Keratinocyte (primary cell): ENCODE measurements at regions not wholly inside any gene's neighbourhood (a gene's known extent, or its start where the extent isn't known, plus 50 kb on each side); places are given as distances from the start of the nearest gene placed in this dataset.
"Not testable (repeated sequence)": the region's sequence is repeated elsewhere in the genome, so short reads cannot be mapped to it uniquely, and the experiment has no call there.

Experiments
- DNase-seq: peaks from one replicate; pipeline ENCODE4 v3.0.0-alpha.2; 2011; ENCODE audit warnings: low read depth, missing footprints, low spot score
- FAIRE-seq: peaks from 2 replicates; lab custom pipeline; 2011; peaks lifted over from hg19 to GRCh38; lab: Jason Lieb, UNC
- H2AFZ ChIP-seq: 2 replicates; pipeline ENCODE4 v1.6.0; 2012; ENCODE audit warnings: low read length, control low read depth, inconsistent platforms; ENCODE audit not compliant: control insufficient read depth
- H3K27ac ChIP-seq: 2 replicates; pipeline ENCODE4 v1.5.1; 2011; ENCODE audit warnings: low read length; ENCODE audit not compliant: control insufficient read depth, insufficient read depth
- H3K27me3 ChIP-seq: 3 replicates; pipeline ENCODE4 v1.6.0; 2011; ENCODE audit warnings: low read length; ENCODE audit not compliant: control insufficient read depth, insufficient read depth; ENCODE audit errors: extremely low read depth
- H3K36me3 ChIP-seq, 2 experiments: 2 replicates in 1 of 2; 3 replicates in 1 of 2; pipeline ENCODE4 v1.5.1; 2011; ENCODE audit warnings: low read length in 2 of 2, mild to moderate bottlenecking in 1 of 2; ENCODE audit not compliant: control insufficient read depth in 2 of 2, insufficient read depth in 2 of 2; ENCODE audit errors: extremely low read depth in 1 of 2
- H3K4me1 ChIP-seq: 3 replicates; pipeline ENCODE4 v1.5.1; 2011; ENCODE audit warnings: low read length; ENCODE audit not compliant: control insufficient read depth, insufficient read depth; ENCODE audit errors: extremely low read depth
- H3K4me2 ChIP-seq: 3 replicates; pipeline ENCODE4 v1.6.0; 2011; ENCODE audit warnings: low read depth, low read length; ENCODE audit not compliant: control insufficient read depth, insufficient read depth; ENCODE audit errors: extremely low read depth
- H3K4me3 ChIP-seq, 3 experiments: fragments of 200-600 bp in 1 of 3; sonication (generic) in 1 of 3; 2 replicates in 2 of 3; 3 replicates in 1 of 3; pipeline ENCODE4 v1.5.1; 2011 to 2016; ENCODE audit warnings: low read length in 3 of 3, mild to moderate bottlenecking in 3 of 3, control low read depth in 2 of 3, inconsistent platforms in 1 of 3, low read depth in 1 of 3, mixed read lengths in 1 of 3, mixed run types in 1 of 3, moderate library complexity in 1 of 3; ENCODE audit not compliant: control insufficient read depth in 2 of 3, insufficient read depth in 2 of 3; ENCODE audit errors: extremely low read depth in 1 of 3
- H3K79me2 ChIP-seq: 2 replicates; pipeline ENCODE4 v1.6.0; 2012; ENCODE audit warnings: low read length; ENCODE audit not compliant: control insufficient read depth, insufficient read depth
- H3K9ac ChIP-seq: 3 replicates; pipeline ENCODE4 v1.6.0; 2011; ENCODE audit warnings: low read length; ENCODE audit not compliant: control insufficient read depth, insufficient read depth; ENCODE audit errors: extremely low read depth
- H3K9me1 ChIP-seq: 3 replicates; pipeline ENCODE4 v1.6.0; 2011; ENCODE audit warnings: low read length; ENCODE audit not compliant: control insufficient read depth, insufficient read depth; ENCODE audit errors: extremely low read depth
- H3K9me3 ChIP-seq: 2 replicates; pipeline ENCODE4 v1.5.1; 2012; ENCODE audit warnings: low read depth, low read length; ENCODE audit not compliant: control insufficient read depth
- H4K20me1 ChIP-seq: 3 replicates; pipeline ENCODE4 v1.6.0; 2011; ENCODE audit warnings: low read length; ENCODE audit not compliant: control insufficient read depth, insufficient read depth; ENCODE audit errors: extremely low read depth
- EZH2 ChIP-seq: IDR thresholded peaks from one replicate; pipeline ENCODE4 v1.6.1; 2012; ENCODE audit warnings: inconsistent platforms, mild to moderate bottlenecking, low read length, moderate library complexity
- dilution Hi-C: fragments of 300-500 bp; cut with MboI; formaldehyde crosslinking; loops from one replicate; pipeline ENCODE4 v1.7.0; 2020; ENCODE audit warnings: low sequenced_read_pairs; ENCODE audit not compliant: extremely low pct_ligation_motif_present
- TF ChIP-seq, protein P1 (sequence below), 3 experiments: IDR thresholded peaks in 1 of 3; conservative IDR thresholded peaks in 1 of 3; optimal IDR thresholded peaks in 1 of 3; 2 replicates in 2 of 3; 3 replicates in 1 of 3; pipeline versions ENCODE3 to v1.5.1; 2011; ENCODE audit warnings: low read length in 3 of 3, mild to moderate bottlenecking in 3 of 3, moderate library complexity in 2 of 3, control low read depth in 1 of 3, inconsistent platforms in 1 of 3; ENCODE audit not compliant: insufficient read depth in 2 of 3; ENCODE audit errors: extremely low read depth in 1 of 3

DNA sequence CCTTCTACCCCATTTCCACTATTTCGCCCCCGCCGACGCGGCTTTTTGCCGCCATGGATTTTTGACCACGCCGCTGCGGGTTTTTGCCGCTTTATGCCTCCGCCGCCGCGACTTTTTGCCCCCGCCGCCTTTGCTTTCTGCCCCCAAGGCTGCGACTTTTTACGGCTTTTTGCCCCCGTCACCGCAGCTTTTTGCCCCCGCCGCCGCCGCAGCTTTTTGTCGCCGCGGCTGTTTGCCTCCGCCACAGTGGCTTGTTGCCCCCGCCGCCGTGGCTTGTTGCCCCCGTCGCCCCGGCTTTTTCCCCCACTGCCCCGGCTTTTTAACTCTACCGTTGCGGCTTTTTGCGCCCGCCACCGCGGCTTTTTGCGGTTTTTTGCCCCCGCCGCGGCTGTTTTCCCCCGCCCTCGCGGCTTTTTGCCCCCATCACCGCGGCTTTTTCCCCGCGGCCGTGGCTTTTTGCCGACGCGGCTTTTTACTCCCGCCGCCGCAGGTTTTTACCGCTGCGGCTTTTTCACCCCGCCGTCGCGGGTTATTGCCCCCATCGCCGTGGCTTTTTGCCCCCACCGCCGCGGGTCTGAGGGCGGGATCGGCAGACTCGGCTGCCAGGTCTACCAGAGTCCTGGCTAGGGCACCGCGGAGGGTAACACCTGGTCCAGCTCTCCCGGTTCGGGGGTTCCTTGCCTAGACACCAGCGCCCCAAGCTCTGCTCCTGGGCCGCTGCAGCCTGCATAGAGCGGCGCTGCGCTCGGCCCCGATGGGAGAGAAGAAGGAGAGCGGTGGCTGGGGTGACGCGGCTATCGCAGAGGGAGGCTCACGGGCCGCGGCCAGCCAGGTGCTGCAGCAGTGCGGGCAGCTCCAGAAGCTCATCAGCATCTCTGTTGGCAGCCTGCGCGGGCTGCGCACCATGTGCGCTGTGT is 562.7 kb upstream of the WSB1 start:
- no peaks in the 10 kb centered on the region for H3K36me3 ChIP-seq
- H3K9me1 ChIP-seq = no peaks in the 10 kb centered on the region
- TF ChIP-seq, protein P1, sequence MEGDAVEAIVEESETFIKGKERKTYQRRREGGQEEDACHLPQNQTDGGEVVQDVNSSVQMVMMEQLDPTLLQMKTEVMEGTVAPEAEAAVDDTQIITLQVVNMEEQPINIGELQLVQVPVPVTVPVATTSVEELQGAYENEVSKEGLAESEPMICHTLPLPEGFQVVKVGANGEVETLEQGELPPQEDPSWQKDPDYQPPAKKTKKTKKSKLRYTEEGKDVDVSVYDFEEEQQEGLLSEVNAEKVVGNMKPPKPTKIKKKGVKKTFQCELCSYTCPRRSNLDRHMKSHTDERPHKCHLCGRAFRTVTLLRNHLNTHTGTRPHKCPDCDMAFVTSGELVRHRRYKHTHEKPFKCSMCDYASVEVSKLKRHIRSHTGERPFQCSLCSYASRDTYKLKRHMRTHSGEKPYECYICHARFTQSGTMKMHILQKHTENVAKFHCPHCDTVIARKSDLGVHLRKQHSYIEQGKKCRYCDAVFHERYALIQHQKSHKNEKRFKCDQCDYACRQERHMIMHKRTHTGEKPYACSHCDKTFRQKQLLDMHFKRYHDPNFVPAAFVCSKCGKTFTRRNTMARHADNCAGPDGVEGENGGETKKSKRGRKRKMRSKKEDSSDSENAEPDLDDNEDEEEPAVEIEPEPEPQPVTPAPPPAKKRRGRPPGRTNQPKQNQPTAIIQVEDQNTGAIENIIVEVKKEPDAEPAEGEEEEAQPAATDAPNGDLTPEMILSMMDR (optimal IDR thresholded peaks at IDR 0.05 in 1 of 3, IDR thresholded peaks at IDR 0.05 in 1 of 3, conservative IDR thresholded peaks at IDR 0.05 in 1 of 3; ENCODE audit: extremely low read depth in 1 of 3, insufficient read depth in 2 of 3, low read length in 3 of 3) = no peak
- no peak for TF ChIP-seq EZH2
- DNase-seq (no peak), FAIRE-seq (no peak)
- H3K27ac ChIP-seq = no peak overlapping the region
- no peaks in the 10 kb centered on the region for H3K4me1 ChIP-seq
- dilution Hi-C loops = no loop called here
- peaks cover 2% of the 10 kb centered on the region for H3K9me3 ChIP-seq
- H3K79me2 ChIP-seq = no peaks in the 10 kb centered on the region
- no peaks in the 10 kb centered on the region for H4K20me1 ChIP-seq
- H3K4me2 ChIP-seq = no peak overlapping the region
- no peaks in the 10 kb centered on the region for H3K27me3 ChIP-seq
- H3K4me3 ChIP-seq = no peak overlapping the region
- H2AFZ ChIP-seq = no peak overlapping the region
- H3K9ac ChIP-seq = no peak overlapping the region

DNA sequence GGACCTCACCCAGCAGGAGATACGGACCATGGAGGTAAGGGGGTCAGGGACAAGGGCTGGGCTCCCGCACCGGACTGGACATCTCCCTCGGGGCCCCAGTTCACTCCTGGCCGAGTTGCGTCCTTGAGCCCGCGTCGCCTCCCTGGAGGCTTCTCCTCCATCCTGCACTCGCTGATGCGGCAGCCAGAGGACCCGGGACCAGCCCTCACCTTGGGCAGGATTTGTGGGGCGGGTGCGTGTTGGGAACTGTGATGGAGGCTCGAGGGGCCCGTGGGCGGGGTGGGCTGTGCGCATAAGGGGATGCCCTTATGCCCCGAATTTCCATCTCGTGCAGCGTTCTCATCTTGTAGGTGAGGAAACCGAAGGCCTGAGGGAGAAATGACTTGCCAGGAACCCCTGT is 562.0 kb upstream of the WSB1 start:
- DNase-seq, H3K27me3 ChIP-seq, H3K4me2 ChIP-seq, H3K36me3 ChIP-seq, H3K4me3 ChIP-seq, dilution Hi-C loops, FAIRE-seq, H2AFZ ChIP-seq, H3K79me2 ChIP-seq, H3K9me1 ChIP-seq, H3K9me3 ChIP-seq, H3K9ac ChIP-seq, H4K20me1 ChIP-seq, H3K27ac ChIP-seq, H3K4me1 ChIP-seq: not testable (repeated sequence)

DNA sequence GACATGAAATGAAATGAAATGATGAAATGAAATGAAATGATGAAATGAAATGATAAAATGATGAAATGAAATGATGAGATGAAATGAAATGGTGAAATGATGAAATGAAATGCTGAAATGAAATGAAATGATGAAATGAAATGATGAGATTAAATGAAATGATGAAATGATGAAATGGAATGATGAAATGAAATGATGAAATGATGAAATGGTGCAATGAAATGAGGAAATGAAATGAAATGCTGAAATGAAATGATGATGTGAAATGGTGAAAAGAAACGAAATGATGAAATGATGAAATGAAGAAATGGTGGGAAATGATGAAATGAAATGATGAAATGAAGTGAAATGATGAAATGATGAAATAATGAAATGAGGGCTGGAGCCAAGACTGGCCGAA is 559.1 kb upstream of the WSB1 start:
- H3K36me3 ChIP-seq, H3K9me1 ChIP-seq, H3K79me2 ChIP-seq, DNase-seq, H3K4me3 ChIP-seq, FAIRE-seq, H3K4me1 ChIP-seq, H4K20me1 ChIP-seq, H2AFZ ChIP-seq, H3K9me3 ChIP-seq, dilution Hi-C loops, H3K27ac ChIP-seq, H3K9ac ChIP-seq, H3K4me2 ChIP-seq, H3K27me3 ChIP-seq: not testable (repeated sequence)

DNA sequence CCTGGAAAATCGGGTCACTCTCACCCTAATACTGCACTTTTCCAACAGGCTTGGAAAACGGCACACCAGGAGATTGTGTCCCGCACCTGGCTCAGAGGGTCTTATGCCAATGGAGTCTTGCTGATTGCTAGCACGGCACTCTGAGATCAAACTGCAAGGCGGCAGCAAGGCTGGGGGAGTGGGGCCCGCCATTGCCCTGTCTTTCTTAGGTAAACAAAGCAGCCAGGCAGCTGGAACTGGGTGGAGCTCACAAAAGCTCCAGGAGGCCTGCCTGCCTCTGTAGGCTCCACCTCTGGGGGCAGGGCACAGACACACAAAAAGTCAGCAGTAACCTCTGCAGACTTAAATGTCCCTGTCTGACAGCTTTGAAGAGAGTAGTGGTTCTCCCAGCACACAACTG is 557.9 kb upstream of the WSB1 start:
- H3K4me3 ChIP-seq, FAIRE-seq, H3K4me1 ChIP-seq, H4K20me1 ChIP-seq, H3K9ac ChIP-seq, H3K4me2 ChIP-seq, H3K27me3 ChIP-seq, H3K9me1 ChIP-seq, H3K79me2 ChIP-seq, dilution Hi-C loops, H2AFZ ChIP-seq, H3K9me3 ChIP-seq, H3K27ac ChIP-seq, H3K36me3 ChIP-seq, DNase-seq: not testable (repeated sequence)
